ENCODE measurements at regions not wholly inside any gene's neighbourhood (a gene's known extent, or its start where the extent isn't known, plus 50 kb on each side); places are given as distances from the start of the nearest gene placed in this dataset.

DNA sequence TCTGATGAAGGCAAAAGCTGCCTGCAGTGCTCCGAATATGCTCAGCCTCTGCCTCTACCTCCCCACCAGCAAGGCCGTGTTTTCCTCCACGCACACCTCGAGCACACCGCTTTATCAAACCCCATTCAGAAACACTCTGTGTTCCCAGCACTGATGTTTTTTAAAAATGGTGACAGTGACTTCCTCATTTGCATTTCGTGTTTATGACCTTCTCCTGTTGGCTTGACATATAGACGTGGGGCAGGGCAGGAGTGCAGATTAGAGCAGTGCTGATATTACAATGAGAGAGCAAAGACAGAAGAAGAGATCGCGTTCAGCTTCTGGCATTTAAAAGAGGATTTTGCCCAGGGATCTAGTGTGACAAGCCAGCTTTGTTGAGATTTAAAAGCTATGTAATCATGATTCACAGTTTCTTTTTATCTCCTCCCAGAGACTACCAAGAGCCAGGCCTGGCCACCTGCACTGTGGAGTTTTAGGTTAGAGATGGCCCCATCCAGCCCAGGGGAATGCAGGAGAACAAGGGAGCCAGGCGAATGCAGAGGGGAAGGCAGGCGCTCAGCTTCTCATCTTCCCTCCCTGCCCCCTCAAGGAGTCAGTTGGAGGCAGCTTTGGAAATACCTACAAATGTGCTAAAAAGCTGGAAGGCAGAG, 61.5 kb upstream of the NEDD4L start (continued):
- TF ChIP-seq RBBP5 (IDR thresholded peaks at IDR 0.05; ENCODE audit: borderline replicate concordance, low read depth, low read length) (no peak), FOSL1 (IDR thresholded peaks at IDR 0.05; ENCODE audit: insufficient read depth, low read depth, low read length) (no peak), RXRA (IDR thresholded peaks at IDR 0.05; ENCODE audit: insufficient read depth, low read depth, low read length) (no peak), HDAC6 (IDR thresholded peaks at IDR 0.05; ENCODE audit: low read depth, low read length) (no peak)
